ENCODE measurements at regions not wholly inside any gene's neighbourhood (a gene's known extent, or its start where the extent isn't known, plus 50 kb on each side); places are given as distances from the start of the nearest gene placed in this dataset.

DNA sequence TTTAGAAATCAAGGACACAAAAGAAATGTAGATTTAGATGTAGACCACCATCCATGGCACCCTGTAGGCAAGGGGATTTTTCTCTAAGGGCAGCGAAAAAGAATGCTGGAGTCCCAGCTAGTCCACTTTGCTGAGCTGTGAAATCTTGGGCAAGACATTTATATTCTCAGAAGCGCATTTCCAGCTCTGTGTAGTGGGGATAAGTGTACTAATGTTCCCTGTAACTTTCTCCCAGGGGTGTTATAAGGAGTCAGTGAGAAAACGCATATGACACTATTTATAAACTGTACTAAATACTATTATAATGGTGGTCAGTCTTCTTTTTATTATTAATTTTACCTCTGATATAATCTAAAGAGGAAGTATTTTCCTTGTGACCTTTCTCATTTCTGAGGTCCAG, 133.4 kb upstream of the FRMD6 start:
- no peak for ATAC-seq

DNA sequence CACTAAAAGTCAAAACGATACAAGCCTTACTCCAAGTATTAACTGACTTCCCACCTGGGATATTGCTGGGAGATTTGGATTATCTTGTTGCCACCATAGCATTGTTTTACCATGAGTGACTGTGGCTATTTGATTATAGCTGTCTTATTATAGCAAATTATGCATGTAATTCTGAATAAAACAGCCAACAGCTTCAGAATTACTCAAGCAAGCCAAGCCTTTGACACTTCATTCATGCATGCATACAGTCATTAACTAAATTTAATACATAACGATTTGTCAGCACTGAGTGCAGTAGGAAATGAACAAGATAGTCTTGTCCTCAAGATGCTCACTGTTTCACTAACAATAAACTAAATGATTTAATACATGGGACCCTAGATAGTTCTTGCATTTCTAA, 133.0 kb upstream of the FRMD6 start:
- no peak for ATAC-seq

DNA sequence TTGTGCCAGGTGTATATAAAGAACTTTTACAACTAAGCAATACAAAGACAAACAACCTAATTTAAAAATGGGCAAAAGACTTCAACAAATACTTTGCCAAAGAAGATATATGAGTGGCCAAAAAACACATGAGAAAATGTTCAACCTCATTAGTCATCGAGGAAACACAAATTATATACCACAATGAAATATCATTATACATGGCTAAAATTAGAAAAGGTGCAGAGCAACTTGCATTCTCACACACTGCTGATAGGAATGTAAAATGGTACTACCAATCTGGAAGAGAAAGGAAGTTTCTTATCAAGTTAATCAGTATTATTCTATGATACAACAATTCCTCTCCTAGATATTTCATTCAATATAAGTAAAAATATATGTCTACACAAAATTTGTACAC, 131.6 kb upstream of the FRMD6 start:
- no peak for ATAC-seq

DNA sequence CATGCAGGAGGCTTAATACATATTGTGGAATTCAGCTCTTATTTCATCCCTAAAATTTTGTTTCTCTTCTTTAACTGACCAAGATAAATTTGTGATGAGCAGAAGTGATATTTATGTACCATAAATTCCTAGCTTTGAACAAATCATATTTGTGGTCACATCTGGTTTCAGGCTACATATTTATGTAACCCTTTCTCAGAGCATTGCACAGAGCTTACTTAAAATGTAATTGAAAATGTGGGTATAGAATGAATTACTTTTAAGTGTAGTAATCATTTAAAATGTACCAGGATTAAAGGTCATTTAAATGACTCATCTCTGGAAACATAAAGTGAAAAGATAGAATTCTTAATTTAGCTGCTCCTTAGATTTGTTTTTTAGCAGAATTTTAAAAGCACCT, 129.9 kb upstream of the FRMD6 start:
- no peak for ATAC-seq

DNA sequence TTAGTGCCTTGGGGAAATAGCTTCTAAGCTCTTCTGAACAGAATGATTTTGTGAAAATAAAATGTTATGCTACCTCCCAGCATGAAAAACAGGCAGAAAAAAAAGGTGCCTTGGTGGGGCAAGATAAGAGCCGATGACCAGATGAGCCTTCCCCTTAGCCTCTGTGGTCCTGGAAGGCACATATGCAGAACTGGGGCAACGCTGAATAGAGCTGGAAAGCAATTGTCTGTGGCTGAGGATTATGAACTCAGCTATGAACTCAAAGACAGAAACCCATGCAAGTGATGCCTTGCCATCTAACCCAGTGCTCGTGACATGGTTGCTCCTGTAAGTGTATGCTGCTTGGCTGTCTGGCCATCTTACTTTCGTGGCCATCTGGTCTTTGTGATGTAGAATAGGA, 128.5 kb upstream of the FRMD6 start:
- no peak for ATAC-seq

DNA sequence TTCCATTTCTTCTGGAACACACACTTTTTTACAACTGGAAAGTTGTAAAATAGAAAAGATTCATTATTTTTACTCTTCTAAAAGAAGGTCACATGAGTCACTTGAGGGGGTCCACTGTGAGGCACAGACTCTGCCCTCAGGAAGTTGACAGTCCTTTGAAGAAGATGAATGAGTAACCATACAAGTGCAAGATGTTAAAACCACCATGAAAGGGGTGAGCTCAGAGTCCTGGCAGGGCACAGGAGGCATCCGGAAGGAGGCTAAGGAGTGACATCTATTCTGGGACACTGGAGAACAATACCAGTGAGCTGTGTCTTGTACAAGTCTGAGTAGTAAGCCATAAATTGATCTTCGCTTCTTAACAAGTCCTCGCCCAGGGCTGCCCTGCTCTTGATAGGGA, 126.0 kb upstream of the FRMD6 start:
- peak; percentile 10 for ATAC-seq

DNA sequence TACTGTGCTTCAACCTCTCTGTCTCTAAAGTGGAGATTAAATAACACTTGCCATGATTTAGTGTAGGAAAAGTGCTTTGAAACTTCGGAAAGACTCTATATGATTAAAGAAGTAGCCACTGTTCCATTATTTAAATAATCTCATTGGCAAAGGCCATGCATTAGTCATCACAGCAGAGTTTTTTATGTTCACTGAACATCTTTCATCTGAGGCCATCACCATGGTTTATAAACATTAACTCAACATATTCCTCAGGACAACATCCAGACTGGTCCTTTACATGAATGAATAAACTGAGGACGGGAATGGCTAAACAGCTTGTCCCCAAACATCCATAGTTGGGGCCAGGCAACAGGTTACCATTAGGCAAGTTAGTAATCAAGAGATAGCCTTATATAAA, 124.6 kb upstream of the FRMD6 start:
- peak; percentile 50 for ATAC-seq

DNA sequence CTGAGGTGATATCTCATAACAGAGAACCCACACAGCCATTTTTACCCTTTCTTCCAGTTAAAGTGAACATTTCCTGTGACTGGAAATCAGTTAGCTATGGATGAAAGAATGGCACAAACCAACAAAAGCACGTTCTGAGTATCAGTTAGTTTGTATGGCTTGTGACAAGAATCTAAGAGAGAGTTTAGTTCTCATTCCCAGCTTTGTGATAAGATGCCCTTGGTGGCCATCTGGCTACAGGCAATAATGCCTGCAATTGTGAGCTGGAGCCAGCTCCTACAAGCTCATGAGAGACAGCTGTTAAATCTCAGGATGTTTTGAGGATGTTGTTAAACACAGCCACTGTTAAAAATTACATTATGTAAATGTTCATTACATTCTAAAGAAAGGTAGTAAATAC, 122.0 kb upstream of the FRMD6 start:
- no peak for ATAC-seq

DNA sequence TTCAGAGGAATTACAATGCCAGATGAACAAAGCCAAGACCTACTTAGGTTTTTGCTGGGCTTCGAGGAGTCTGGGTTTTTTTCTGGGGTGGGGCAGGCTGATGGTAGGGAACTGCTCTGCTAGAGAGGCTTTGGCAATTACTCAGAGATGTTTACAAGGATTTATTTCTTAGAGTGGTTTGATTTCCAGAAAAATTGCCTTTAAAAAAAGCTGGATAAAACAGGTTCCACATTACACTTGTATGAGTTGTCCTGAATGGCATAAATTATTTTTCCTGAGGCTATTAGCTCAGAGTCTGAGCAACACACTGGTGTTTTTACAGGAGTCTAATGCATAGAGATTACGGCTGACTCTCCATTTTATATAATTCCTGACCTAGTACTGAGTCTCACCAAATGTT, 118.5 kb upstream of the FRMD6 start:
- ATAC-seq, result peak; percentile 93

DNA sequence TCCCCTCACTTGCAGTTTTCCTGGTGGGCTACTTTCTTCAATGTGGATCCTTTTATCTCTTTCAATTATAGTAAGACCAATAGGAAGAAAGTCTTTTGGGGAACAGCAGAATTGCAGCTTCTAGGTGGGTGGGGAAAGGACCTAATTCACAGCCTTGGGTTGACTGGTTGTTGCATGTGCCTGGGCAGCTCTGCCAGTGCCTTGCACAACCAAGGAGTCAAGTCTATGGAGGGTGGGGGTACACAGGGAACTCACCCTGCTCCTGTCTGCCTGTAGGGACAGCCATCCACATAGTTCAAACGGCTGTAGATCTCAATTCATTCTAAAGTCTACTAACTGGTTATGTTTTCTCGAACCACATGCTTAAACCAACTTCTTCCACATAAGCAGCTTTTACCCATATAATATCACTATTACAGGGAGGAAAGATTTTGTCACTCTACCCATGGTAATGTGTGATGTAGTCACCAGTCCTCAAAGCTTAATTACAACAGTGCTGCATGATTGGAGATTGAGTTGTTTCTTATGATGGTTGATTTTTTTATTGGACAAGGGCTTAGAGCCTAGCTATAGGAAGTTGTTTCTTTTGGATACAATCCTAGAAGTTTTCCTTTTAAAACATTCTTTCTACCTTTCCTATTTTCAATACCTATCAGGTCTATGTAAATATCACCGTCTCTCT, 117.7 kb upstream of the FRMD6 start:
- ATAC-seq, result peak; percentile 66

DNA sequence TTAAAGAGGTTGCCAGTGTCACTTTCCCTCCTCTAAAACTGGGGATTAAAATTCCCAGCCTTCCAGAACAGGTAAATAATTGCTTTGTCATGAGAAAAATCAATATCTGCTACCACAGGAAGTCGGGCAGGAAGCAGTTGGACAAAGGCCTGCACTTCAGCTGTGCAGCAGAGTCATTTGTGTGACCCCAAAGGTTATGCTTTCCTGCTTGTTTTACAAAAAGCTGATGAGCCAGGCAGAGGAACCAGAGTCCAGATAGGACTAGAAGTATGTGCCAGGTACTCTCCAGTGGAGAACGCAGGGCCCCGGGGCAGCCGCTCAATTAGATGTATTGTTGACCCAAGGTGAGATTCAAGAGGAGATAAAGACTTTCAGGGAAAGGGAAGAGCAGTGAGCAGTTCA, 117.1 kb upstream of the FRMD6 start:
- ATAC-seq, result no peak

DNA sequence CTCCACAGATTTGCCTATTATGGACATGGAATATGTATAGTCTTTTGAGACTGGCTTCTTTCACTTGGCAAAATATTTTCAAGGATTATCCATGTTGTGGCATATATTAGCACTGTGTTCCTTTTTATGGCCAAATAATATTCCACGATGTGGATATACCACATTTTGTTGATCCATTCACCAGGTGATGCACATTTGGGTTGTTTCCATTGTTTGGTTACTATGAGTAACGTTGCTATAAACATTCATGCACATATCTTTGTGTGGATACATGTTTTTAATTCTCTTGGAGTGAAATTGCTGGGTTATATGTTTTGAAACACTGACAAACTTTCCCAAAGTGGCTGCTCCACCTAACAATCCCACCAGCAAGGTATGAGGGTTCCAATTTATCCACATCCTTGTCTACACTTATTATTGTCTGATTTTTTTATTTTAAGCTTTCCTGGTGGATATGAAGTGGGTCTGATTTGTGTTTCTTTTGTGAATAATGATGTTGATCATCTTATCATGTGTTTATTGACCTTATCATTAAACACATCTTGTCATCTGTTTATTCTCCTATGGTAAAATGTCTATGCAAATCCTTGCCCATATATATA, 116.2 kb upstream of the FRMD6 start:
- ATAC-seq, result no peak

DNA sequence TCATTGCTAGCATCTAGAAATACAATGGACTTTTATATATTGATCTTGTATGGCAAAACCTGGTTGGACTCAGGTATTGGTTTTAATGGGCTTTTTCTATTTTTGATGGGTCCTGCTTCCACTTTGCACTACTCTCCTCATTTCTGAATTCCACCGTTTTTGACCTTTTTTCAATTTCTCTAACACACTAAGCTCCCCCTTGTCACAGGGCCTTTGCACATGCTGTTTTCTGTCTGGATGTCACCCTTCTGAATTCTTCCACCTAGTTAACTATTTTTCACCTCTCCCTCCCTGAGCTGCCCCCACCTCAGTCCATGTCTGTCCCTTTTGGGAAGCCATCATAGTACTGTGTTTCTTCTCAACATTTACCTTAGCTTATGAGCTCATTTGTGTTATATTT, 112.7 kb upstream of the FRMD6 start:
- no peak for ATAC-seq

DNA sequence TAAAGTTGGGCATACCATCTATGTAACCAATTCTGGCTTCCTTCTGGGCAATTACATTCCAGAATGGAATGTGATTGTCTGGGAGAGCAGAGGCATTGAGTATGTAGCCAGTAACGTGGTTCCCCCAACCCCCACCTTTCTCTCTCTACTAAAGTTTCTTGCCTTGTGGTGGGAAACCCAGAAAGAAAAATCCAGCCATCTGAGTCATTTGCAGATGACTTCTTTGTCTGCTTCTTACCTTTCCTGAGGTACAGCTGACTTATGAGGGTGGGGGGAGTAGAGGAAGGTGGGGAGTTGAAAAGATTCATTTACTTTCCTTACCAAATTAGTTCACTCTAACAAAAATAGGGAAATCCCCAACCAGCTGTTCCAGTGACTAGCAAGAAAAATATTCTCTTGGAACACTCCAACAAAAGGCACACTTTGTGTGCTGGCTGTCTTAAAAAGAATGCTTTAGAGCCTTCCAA, 112.1 kb upstream of the FRMD6 start:
- ATAC-seq, result peak; percentile 17

DNA sequence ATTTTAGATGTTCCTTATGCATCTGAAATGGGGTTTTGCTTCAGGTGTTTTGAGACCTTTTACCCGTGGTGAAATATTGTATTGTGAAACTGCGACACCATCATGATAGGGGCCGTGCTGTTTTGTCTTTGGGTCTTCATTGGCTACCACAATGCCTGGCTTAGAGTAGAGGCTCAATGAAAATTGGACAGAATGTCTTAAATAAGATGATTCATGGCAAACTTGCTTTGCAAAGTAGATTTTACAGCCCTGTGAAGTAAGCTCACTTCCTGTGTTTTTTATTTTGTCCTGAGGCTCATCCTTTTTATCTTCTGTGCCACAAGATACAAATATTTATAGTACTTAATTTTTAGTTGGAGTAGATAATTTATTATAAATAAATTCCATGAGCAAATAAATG, 111.3 kb upstream of the FRMD6 start:
- no peak for ATAC-seq

DNA sequence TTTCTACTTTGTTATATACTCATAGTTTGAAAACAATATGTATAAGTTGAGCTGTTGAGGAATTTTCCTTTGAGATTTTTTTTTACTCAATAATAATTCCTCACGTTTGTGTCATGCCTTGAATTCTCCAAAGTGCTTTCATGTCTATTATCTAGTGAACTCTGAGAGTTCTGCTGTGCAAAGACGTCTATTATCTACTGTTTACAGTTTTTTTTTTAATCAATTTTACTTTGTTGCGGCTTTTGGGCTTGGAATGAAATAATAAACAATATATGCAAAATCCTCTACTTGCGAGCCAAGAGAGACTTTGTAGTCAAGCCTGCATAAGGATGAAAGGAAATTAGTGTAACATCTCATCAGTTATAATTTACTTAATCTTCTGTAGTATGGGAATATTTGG, 107.2 kb upstream of the FRMD6 start:
- no peak for ATAC-seq

DNA sequence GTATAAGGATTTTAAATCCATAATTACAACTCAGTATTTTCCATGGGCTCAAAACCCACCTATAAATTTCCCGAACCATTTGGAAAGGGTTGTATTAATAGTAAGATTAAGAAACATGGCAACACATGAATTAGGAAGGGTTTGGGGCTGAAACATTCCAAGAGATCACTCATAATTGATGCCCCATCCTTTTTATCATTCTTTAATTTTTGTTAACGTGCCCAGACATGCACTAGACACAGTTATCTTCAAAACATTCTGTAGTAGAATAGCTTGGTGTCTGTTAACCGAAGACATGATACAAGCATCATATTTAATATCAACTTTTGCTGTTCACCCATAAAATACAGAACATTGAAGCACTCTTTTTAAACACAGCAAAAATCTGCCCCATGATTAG, 106.8 kb upstream of the FRMD6 start:
- ATAC-seq, result no peak

DNA sequence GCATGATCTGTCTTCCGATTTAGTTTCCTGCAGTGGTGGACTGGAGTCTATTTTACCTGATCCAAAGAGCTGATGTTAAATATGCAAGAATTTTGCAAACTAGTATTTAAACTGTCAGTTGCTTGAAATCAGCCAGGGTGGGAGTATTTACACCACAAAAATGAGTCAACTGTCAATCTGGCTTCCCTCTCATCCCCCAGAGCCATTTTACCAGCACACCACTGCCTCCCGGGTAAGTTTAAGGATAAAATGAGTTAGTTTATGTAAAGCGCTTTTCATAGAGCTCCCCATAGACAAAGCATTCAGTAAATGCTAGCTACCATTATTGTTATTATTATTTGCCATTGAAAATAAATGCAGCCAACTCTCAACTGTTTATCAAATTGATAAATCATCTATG, 106.3 kb upstream of the FRMD6 start:
- no peak for ATAC-seq

DNA sequence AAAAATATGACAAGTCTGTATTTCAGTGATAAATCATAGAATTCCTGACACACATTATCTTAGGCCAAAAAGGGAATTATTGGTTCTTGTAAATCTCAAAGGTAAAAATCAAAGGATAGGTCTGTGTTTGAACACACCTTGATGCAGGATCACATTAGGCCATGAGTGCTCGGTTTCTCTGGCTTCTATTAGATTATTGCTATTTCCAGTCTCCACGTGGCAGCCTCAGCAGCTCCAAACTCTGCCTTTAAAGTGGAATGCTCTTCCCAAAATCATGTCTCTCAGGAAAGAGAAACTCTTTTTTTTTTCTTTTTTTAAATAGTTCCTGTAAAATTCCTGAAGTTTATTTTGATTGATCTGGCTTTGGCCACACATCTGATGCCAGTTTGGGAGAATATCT, 105.6 kb upstream of the FRMD6 start:
- no peak for ATAC-seq

DNA sequence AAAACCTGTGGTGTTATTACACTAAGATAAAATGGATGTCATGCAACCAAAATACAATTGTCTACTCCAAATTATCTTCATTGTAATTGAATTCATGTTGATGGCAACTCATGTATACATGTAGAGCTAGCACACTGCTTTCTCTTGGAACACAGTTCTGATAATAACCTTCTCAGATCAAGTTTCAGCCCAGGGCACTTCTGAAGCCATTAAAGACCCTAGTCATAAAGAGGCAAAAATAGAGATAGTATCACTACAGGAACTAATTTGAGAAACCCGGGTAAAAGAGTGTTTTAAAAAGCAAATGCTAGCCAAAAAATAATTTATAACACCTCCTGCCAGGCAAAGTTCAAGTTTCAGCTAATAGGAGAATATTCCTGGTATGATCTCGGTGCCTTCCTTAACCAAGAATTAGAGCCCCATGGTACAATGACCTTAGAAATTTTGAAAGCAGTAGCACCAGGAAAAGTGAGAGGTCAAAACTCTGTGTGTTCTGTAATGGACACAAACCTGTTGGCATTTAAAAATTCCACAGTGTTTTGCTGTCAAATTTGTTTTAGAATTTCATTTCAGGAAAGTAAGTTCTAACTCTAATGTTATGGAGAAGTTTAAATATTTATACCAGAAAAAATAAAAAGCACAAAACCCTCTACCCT, 105.0 kb upstream of the FRMD6 start:
- no peak for ATAC-seq

DNA sequence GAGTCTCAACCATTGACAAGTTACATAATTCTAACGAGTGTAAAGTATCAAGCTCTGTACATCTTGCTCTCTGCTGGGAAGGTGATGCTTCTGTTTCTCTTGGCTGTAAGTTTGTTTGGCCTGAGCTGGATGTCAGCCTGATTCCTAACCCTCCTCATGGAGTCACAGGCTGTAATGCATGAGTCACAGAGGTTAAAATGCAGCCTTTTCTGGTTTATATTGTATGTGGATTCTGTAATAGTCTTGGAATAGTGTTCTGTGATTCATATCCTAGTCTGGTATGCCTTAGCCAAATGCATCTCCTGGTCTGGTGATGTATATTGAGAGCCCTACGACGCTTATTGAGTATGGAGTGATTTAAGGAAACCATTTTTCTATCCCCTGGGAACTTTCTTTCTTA, 104.5 kb upstream of the FRMD6 start:
- ATAC-seq, result peak; percentile 99

DNA sequence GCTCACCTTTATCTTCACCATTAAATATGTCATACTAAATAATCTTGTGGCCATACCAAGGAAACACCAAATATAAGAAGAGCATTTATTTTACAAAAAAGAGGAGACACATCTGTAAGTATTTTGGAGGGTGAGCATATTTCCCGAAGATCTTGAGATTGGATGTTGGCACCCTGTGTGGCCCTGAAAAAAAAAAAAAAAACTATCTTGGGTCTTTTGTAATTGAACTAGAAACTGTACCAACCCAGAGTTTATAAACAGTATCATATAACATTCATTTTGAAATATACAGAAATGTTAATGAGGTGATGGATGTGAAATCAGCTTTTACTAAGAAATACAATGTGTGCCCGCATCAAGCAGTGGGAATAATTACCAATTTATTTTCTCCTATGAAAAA, 104.0 kb upstream of the FRMD6 start:
- ATAC-seq, result no peak

DNA sequence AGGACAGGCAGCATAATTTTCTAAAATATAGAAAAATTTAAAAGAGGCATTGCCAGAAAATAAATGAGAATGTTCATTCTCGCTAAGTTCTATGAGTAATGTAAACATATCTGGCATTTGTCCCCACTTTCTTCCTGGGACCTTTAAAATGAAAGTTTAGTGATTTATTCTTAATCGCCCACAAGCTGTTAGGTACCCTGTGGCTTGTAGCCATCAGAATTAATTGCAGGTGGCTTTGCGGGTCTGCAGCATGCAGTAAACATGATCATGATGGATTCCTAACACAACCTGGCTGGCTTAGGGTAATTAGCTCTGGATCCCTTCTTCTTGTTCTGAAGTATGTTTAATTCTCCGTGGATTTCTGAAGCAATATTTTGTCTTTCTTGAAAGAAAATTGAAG, 103.5 kb upstream of the FRMD6 start:
- ATAC-seq, result no peak

DNA sequence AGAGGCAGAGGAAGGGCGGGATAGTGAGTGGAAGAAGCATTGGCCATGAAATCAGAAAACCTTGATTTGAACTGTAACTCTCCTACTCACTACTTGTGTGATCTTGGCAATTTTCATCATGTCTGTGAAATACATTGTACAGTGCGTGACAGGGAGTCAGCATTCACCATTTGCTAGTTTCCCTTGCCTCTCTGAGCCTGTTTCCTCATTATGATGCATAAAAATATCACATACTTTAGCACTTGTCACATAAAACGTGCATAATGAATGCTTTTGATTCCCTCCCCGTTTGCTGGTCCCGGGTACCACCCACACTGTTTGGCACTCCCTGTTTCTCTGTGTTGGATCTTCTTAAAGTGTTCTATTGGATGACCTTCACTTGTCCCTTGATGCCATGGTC, 101.1 kb upstream of the FRMD6 start:
- ATAC-seq, result no peak

Data from esophagus mucosa (tissue), 1 donor.